Neuronal stem cell (in vitro differentiated cells): ENCODE measurements at regions not wholly inside any gene's neighbourhood (a gene's known extent, or its start where the extent isn't known, plus 50 kb on each side); places are given as distances from the start of the nearest gene placed in this dataset.

Experiments
- DNase-seq: peaks from one replicate; pipeline ENCODE4 v3.0.0-alpha.2; 2013; ENCODE audit warnings: low spot score
- H2AFZ ChIP-seq: one replicate; pipeline ENCODE4 v1.6.1; 2013; ENCODE audit warnings: mild to moderate bottlenecking, low read length, inconsistent platforms
- H2AK5ac ChIP-seq: 2 replicates; pipeline ENCODE4 v1.6.1; 2013; ENCODE audit warnings: low read depth, mild to moderate bottlenecking, inconsistent platforms, low read length, moderate library complexity, mixed read lengths
- H2BK120ac ChIP-seq: 2 replicates; pipeline ENCODE4 v1.6.1; 2013; ENCODE audit warnings: low read depth, mild to moderate bottlenecking, inconsistent platforms, low read length, moderate library complexity, mixed read lengths
- H2BK12ac ChIP-seq: one replicate; pipeline ENCODE4 v1.6.1; 2013; ENCODE audit warnings: low read length, inconsistent platforms
- H2BK15ac ChIP-seq: 2 replicates; pipeline ENCODE4 v1.6.1; 2013; ENCODE audit warnings: mild to moderate bottlenecking, low read length, inconsistent platforms, mixed read lengths
- H2BK5ac ChIP-seq: one replicate; pipeline ENCODE4 v1.6.1; 2013; ENCODE audit warnings: inconsistent platforms, mild to moderate bottlenecking, low read length, moderate library complexity
- H3K14ac ChIP-seq: one replicate; pipeline ENCODE4 v1.6.1; 2013; ENCODE audit warnings: low read length, inconsistent platforms
- H3K18ac ChIP-seq: 2 replicates; pipeline ENCODE4 v1.6.1; 2013; ENCODE audit warnings: low read length, inconsistent platforms
- H3K23ac ChIP-seq: 2 replicates; pipeline ENCODE4 v1.6.1; 2013; ENCODE audit warnings: low read depth, mild to moderate bottlenecking, mixed read lengths, low read length, inconsistent platforms; ENCODE audit not compliant: poor library complexity
- H3K27ac ChIP-seq: replicated peaks from 3 replicates; pipeline ENCODE4 v1.5.1; 2013; ENCODE audit warnings: low read length, inconsistent platforms
- H3K27me3 ChIP-seq, 3 experiments: 2 replicates each; pipeline ENCODE4 v1.6.1; 2013; ENCODE audit warnings: low read length in 3 of 3, mild to moderate bottlenecking in 2 of 3, inconsistent platforms in 1 of 3, low read depth in 1 of 3, mixed read lengths in 1 of 3, moderate library complexity in 1 of 3; ENCODE audit not compliant: control insufficient read depth in 3 of 3, insufficient read depth in 3 of 3
- H3K36me3 ChIP-seq, 2 donors: replicated peaks in 1 of 2; 2 replicates each; pipeline ENCODE4 v1.6.1; 2013; ENCODE audit warnings: low read length in 2 of 2; ENCODE audit not compliant: control insufficient read depth in 2 of 2, insufficient read depth in 2 of 2
- H3K4ac ChIP-seq: 2 replicates; pipeline ENCODE4 v1.6.1; 2013; ENCODE audit warnings: inconsistent platforms, mild to moderate bottlenecking, low read length, moderate library complexity
- H3K4me1 ChIP-seq, 2 donors: 1 replicate in 1 of 2; 2 replicates in 1 of 2; pipeline ENCODE4 v1.6.1; 2013; ENCODE audit warnings: low read length in 2 of 2, low read depth in 1 of 2; ENCODE audit not compliant: control insufficient read depth in 2 of 2, insufficient read depth in 1 of 2
- H3K4me2 ChIP-seq: one replicate; pipeline ENCODE4 v1.6.1; 2013; ENCODE audit warnings: mild to moderate bottlenecking, low read length, inconsistent platforms; ENCODE audit not compliant: insufficient read depth, poor library complexity, severe bottlenecking
- H3K4me3 ChIP-seq, 2 donors: 2 replicates each; pipeline ENCODE4 v1.5.1; 2013; ENCODE audit warnings: low read length in 2 of 2, mild to moderate bottlenecking in 2 of 2, inconsistent platforms in 1 of 2, moderate library complexity in 1 of 2
- H3K79me1 ChIP-seq: one replicate; pipeline ENCODE4 v1.6.1; 2013; ENCODE audit warnings: low read depth, mild to moderate bottlenecking, inconsistent platforms, low read length, moderate library complexity
- H3K9ac ChIP-seq: one replicate; pipeline ENCODE4 v1.6.1; 2013; ENCODE audit warnings: mild to moderate bottlenecking, low read depth, low read length, inconsistent platforms; ENCODE audit not compliant: poor library complexity
- H3K9me3 ChIP-seq, 2 donors: replicated peaks in 1 of 2; 2 replicates each; pipeline versions ENCODE3 to v1.6.1; 2013; ENCODE audit warnings: low read length in 2 of 2, mild to moderate bottlenecking in 2 of 2, inconsistent platforms in 1 of 2, low read depth in 1 of 2, mixed read lengths in 1 of 2, moderate library complexity in 1 of 2; ENCODE audit not compliant: control insufficient read depth in 2 of 2, insufficient read depth in 1 of 2
- H4K8ac ChIP-seq: one replicate; pipeline ENCODE4 v1.6.1; 2013; ENCODE audit warnings: low read depth, mild to moderate bottlenecking, inconsistent platforms, low read length, moderate library complexity
- H4K91ac ChIP-seq: one replicate; pipeline ENCODE4 v1.6.1; 2013; ENCODE audit warnings: low read length, low read depth, mild to moderate bottlenecking, inconsistent platforms; ENCODE audit not compliant: poor library complexity
- WGBS, 2 donors: extraction: QIAGEN DNeasy Blood & Tissue Kit; methylation state at CpG; one replicate each; pipeline ENCODE4 v1.1.7; 2013; ENCODE audit warnings: missing lambda C conversion rate in 2 of 2, mixed read lengths in 1 of 2; ENCODE audit not compliant: insufficient read length in 2 of 2, insufficient replicate concordance in 1 of 2; ENCODE audit errors: extremely low coverage in 2 of 2; 5-methylcytosine and 5-hydroxymethylcytosine counted together

- Histone ChIP-seq H2AFZ (no peak overlapping the region), H3K14ac (no peak overlapping the region), H3K9me3 (no peaks in the 10 kb centered on the region), H2BK5ac (no peak overlapping the region), H2BK120ac (no peak overlapping the region), H3K18ac (no peak overlapping the region), H3K27ac (no peak overlapping the region), H3K27me3 (no peaks in the 10 kb centered on the region), H3K23ac (no peak overlapping the region), H4K91ac (no peak overlapping the region), H4K8ac (no peak overlapping the region), H3K4me2 (no peak overlapping the region), H3K79me1 (no peaks in the 10 kb centered on the region), H3K4ac (no peak overlapping the region), H3K36me3 (no peaks in the 10 kb centered on the region), H2BK12ac (no peak overlapping the region), H2AK5ac (no peak overlapping the region), H3K4me1 (peaks cover 0 to 2% of the 10 kb centered on the region in 2 donors), H3K4me3 (no peak overlapping the region), H2BK15ac (no peak overlapping the region), H3K9ac (no peak overlapping the region)
- no CpG with 5 or more reads among the region's 6 CpGs for WGBS, 2 donors
- DNase-seq: no peak
These were observed 358.8 kb upstream of the CDH5 start for GRCh38 chr16:66007717-66008116.

GRCh38 chr16:66006485-66006884, 360.0 kb upstream of the CDH5 start:
- Histone ChIP-seq H2AFZ (no peak overlapping the region), H3K23ac (no peak overlapping the region), H3K14ac (no peak overlapping the region), H2BK120ac (no peak overlapping the region), H3K9me3 (no peaks in the 10 kb centered on the region), H2BK12ac (no peak overlapping the region), H3K4ac (no peak overlapping the region), H3K9ac (no peak overlapping the region), H3K36me3 (no peaks in the 10 kb centered on the region), H2BK5ac (no peak overlapping the region), H3K4me2 (no peak overlapping the region), H3K27me3 (no peaks in the 10 kb centered on the region), H2BK15ac (no peak overlapping the region), H2AK5ac (no peak overlapping the region), H3K27ac (no peak overlapping the region), H3K4me3 (no peak overlapping the region), H3K79me1 (no peaks in the 10 kb centered on the region), H4K91ac (no peak overlapping the region), H3K4me1 (peaks cover 0 to 2% of the 10 kb centered on the region in 2 donors), H4K8ac (no peak overlapping the region), H3K18ac (no peak overlapping the region)
- no CpG with 5 or more reads among the region's 9 CpGs for WGBS, 2 donors
- DNase-seq: no peak

GRCh38 chr16:66004699-66005098, 361.8 kb upstream of the CDH5 start:
- H4K8ac ChIP-seq: no peak overlapping the region
- no peak for DNase-seq
- H2BK120ac ChIP-seq: no peak overlapping the region
- H3K9ac ChIP-seq: no peak overlapping the region
- peaks cover 0 to 2% of the 10 kb centered on the region in 2 donors for H3K4me1 ChIP-seq
- WGBS, 2 donors: no CpG with 5 or more reads among the region's 3 CpGs
- H2AK5ac ChIP-seq: no peak overlapping the region
- no peak overlapping the region for H3K27ac ChIP-seq
- H3K4ac ChIP-seq: no peak overlapping the region
- no peak overlapping the region for H3K4me2 ChIP-seq
- H3K27me3 ChIP-seq: no peaks in the 10 kb centered on the region
- no peaks in the 10 kb centered on the region for H3K79me1 ChIP-seq
- H2AFZ ChIP-seq: no peak overlapping the region
- H3K18ac ChIP-seq: no peak overlapping the region
- no peak overlapping the region for H2BK5ac ChIP-seq
- no peaks in the 10 kb centered on the region for H3K9me3 ChIP-seq
- H2BK15ac ChIP-seq: no peak overlapping the region
- H4K91ac ChIP-seq: no peak overlapping the region
- no peak overlapping the region for H3K14ac ChIP-seq
- no peak overlapping the region for H3K4me3 ChIP-seq
- H3K23ac ChIP-seq: no peak overlapping the region
- no peak overlapping the region for H2BK12ac ChIP-seq
- H3K36me3 ChIP-seq: no peaks in the 10 kb centered on the region

- H4K91ac ChIP-seq: no peak overlapping the region
- H3K27ac ChIP-seq: no peak overlapping the region
- DNase-seq: no peak
- H3K36me3 ChIP-seq: no peaks in the 10 kb centered on the region
- no peak overlapping the region for H3K14ac ChIP-seq
- H4K8ac ChIP-seq: no peak overlapping the region
- H3K27me3 ChIP-seq: no peaks in the 10 kb centered on the region
- H2AFZ ChIP-seq: no peak overlapping the region
- no peak overlapping the region for H3K18ac ChIP-seq
- no peak overlapping the region for H2BK15ac ChIP-seq
- no peak overlapping the region for H3K4me3 ChIP-seq
- H2BK120ac ChIP-seq: no peak overlapping the region
- H3K4me1 ChIP-seq: peaks cover 0 to 2% of the 10 kb centered on the region in 2 donors
- no peak overlapping the region for H3K23ac ChIP-seq
- H3K4me2 ChIP-seq: no peak overlapping the region
- no peak overlapping the region for H2AK5ac ChIP-seq
- no peak overlapping the region for H3K9ac ChIP-seq
- no peak overlapping the region for H2BK12ac ChIP-seq
- no peaks in the 10 kb centered on the region for H3K9me3 ChIP-seq
- H3K4ac ChIP-seq: no peak overlapping the region
- no peaks in the 10 kb centered on the region for H3K79me1 ChIP-seq
- no peak overlapping the region for H2BK5ac ChIP-seq
- no CpG with 5 or more reads among the region's 2 CpGs for WGBS, 2 donors
These were observed 363.3 kb upstream of the CDH5 start for GRCh38 chr16:66003201-66003600.
